HG03469 (cell line): ENCODE measurements at regions not wholly inside any gene's neighbourhood (a gene's known extent, or its start where the extent isn't known, plus 50 kb on each side); places are given as distances from the start of the nearest gene placed in this dataset.
A peak's percentile ranks its signal among the peaks of the same experiment; 100 is the strongest.
"Not testable (repeated sequence)": the region's sequence is repeated elsewhere in the genome, so short reads cannot be mapped to it uniquely, and the experiment has no call there.

Experiments used
- ATAC-seq: cut with Tn5 transposase; IDR thresholded peaks from one replicate; pipeline ENCODE4 v1.9.1; 2021; ENCODE audit warnings: mild to moderate bottlenecking, moderate library complexity, moderate number of reproducible peaks; ENCODE audit not compliant: unreplicated experiment

DNA sequence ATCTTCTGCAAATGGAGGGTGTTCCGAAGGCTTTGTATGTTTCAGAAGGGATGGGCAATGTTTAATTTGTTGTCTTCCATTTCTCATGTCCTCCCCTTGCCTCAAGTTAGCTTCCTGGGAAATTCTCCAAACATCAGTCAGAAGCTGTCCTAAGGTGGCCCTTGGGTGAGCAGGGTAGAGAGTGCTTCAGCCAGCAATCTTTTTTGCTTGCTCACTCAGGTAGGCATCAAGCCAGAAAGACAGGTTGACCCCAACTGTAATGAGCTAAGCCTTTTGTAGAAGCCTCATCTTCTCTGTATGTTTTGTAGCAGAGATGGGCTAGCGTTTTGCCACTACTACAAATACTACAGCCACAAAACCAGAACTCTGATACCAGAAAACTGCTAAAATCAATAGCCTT is 321.5 kb upstream of the FAM78B start:
- ATAC-seq: no peak

DNA sequence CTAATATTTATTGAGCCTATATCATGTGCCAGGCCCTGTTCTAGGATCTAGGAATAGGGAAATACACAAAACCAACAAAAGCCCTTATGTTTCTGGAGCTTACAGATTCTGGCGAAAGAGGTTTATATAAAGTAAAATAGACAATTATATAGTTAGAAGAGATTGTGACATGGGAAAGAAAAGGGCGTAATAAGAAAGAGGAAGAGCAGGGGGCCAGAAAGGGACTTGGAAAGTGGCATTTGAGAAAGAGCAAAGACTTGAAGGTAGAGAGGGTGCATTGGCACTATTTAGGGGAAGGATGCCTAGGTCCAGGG is 322.5 kb upstream of the FAM78B start:
- no peak for ATAC-seq

DNA sequence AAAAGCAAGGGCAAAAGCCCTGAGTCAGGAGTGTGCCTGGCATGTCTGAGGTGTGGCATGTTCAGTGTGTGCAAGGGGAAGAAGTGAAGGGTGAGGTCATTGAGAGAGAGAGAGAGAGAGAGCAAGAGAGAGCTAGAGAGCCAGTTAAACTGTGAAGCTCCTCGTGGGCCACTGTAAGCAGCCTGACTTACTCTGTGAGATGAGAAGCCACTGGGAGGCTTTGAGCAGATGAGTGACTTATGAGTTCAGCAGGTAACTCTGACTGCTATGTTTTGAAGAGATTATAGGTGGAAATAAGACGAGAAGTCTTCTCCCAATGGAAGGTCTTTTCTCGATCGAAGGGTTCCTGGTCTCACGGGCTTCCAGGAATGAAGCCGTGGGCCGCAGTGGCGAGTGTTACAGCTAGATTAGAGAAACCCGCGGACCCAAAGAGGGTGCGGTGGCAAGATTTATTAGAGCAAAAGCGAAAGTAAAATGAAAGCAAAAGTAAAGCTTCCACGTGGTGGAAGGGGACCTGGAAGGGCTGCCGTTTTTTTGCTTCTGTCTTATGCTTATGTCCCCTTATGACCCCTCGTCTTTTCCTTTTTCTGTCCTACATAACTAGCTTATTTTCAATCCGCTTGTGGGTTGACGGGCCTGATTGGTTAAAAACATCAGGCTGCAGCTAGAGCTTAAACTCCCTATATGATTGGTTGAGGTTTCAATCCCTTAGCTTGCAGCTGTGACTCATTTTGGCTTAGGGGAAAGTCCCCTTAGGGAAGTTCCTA is 323.1 kb upstream of the FAM78B start:
- peak; percentile 68 for ATAC-seq

DNA sequence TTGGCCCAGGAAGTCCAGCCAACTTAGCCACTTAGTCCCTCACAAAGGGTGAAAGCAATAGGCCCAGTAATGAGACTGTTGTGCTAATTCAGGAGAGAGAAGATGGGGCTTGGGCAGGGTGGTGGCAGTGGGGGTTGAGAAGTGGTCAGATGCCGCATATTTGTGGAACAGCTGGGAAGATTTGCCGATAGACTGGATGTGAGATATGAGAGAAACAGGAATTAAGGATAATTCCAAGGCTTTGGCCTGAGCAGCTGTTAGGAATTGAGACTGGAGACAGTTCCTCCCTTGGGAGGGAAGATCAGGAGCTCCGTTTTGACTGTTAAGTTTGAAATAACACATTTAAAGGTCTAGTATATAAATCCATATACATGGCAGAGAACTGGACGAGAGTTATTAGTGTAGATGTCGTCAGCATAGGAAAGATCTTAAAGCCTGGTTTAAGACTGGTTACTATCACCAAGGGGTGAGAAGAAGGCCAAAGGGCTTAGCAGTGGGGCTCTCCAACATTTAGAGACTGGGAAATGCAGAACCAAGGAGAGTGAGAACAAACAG is 323.7 kb upstream of the FAM78B start:
- ATAC-seq: no peak

DNA sequence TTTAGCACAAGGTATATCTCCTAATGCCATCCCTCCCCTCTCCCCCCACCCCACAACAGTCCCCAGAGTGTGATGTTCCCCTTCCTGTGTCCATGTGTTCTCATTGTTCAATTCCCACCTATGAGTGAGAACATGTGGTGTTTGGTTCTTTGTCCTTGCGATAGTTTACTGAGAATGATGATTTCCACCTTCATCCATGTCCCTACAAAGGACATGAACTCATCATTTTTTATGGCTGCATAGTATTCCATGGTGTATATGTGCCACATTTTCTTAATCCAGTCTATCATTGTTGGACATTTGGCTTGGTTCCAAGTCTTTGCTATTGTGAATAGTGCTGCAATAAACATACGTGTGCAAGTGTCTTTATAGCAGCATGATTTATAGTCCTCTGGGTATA is 327.0 kb upstream of the FAM78B start:
- not testable (repeated sequence) for ATAC-seq

DNA sequence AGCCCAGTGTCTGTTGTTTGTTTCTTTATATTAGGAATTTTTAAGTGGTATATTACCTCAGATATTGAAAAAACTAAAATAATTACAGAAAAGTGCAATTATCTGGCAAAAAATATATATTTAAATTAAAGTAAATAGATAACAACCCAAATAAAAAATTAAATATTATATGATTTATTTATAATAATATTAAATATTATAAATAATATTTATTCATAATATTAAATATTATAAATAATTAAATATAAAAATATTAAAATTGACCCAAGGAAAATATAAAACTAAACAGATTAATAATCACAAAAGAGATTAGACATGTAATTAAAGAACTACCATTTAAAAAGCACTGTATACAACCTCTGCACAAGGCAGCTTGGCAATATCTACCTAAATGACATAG is 331.9 kb upstream of the POGK start:
- no peak for ATAC-seq

DNA sequence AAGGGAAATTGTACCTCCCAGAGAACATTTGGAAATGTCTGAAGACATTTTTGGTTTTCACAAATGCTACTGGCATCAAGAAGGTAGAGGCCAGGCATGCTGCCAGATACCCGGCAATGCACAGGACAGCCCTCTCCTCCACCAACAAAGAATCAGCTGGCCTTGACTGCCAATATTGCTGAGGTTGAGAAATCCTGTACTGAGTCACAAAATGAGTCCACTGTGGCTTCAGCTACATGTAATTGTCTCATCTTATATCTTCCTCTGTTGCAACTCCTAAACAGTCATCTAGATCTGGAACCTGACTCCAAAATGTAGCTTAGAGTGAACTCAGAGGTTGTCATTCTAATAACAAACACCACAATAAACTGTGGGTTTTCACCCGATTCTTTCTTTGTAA is 327.5 kb upstream of the POGK start:
- ATAC-seq: no peak

DNA sequence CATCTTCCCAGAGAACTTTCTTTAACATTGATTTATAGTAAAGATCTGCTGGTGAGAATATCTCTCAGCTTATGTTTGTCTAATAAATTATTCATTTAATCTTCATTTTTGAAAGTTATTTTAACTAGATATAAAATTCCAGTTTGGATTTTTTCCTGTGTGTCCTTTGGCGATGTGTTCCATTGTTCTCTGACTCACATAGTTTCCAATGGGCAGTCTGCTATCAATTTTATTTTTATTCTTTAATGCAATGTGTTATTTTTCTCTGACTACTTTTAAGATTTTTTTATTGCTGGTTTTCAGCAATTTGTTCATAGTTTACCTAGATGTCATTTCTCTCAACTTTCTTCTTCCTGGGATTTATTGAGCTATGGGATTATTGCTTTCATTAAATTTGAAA is 325.2 kb upstream of the POGK start:
- ATAC-seq: no peak

DNA sequence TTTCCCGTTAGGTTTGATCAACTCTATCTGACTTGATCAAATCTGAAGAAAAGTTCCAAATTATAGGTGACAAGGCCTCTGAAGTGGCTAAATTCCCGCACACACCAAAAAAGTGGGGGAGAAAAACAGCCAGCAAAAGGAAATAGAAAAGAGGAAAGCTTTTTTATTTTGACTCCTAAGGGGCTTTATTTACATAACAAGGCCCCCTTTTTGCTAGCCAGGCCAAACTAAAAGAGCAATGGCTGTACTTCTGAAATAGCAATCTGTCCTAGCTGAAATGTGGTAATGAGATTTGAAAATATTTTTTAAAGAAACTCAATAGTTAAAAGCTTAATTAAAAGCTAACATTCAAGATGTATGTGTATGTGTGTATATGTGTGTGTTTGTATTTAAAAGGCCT is 311.5 kb upstream of the POGK start:
- no peak for ATAC-seq

DNA sequence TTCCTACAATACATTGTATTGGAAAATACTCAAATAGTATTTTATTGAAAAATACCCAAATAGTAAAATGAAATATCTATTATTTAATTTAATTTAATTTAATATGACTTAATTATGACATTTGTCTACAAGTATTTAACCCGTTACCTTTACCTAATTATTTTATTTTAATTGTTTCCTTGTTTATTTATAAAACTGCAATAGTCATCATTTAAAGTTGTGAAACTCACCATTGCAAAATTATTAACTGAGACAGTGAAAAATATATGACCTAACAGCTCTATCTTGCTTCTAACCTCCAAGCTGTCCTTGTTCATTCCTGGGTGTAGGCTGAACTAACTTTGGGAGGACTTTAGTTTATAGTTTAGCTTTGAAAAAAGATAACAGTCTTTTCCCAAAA is 300.6 kb upstream of the POGK start:
- no peak for ATAC-seq

DNA sequence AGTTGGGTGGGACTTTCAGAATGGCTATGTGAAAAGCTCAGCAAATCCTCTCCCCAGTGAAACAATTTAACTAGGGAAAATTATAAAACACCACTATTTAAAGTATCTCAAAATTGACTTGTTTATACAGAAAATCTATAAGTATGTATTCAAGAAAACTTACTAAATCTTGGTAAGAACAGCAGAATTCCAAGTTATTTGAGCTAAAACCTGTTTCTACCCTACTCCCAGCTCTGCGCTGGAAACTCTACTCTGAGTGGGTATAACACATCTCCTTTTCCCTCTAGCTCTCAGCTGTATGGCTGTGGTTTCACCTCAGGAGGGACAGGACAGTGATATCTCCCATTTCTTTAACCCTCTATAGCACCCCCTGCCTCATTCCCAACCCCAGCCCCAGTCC is 295.2 kb upstream of the POGK start:
- ATAC-seq: no peak

DNA sequence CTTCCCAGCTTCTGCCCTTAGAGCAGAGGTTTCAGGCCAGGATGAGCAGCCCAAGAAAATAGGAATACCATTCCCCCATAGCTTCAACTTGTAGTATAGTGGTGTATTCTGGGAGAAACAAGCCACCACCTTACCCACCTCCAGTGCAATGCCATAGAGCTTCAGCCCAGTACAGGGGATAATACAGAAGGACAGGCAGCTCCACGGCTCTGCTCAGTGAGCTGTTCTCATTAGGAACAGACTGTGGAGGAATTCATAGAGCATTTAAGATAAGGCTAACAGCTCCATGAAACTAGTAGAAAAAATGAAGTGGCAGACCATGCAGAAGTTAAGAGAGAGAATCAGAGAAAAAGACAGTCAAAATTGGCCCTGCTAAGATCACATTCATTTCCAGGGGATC is 294.7 kb upstream of the POGK start:
- no peak for ATAC-seq

DNA sequence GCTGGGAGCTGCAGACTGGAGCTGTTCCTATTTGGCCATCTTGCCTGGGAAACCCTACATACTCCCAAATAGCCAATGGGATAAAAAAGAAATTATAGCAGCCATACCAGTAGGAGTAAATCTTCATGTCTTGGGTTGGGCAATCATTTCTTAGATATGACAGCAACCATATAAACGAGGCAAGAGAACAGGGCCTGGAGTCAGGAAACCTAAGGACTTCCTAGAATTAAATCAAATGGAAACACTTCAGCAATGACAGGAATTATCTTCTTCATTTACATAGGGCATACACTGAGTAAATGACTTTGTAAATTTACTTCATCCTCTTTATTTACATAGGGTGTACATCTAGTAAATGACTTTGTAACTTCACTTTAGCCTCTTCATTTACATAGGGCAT is 286.6 kb upstream of the POGK start:
- no peak for ATAC-seq

DNA sequence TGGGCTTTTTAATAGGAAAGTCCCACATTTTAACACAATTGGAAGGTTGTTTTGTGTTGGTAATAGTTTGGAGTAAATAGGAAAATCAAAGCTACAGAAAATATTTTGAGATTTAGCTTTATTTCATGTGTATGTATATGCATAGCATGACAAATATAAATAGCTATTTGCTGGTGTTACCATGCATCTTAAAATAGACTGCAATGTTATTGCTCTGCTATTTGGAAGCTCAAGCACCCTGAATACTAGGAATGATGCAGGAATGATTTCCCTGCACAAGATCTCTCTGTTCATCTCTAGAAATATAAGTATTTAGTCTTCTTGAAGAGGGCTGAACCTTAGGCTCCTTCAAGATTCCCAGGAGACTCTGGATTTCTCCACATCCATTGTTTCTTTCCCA is 268.3 kb upstream of the POGK start:
- no peak for ATAC-seq

DNA sequence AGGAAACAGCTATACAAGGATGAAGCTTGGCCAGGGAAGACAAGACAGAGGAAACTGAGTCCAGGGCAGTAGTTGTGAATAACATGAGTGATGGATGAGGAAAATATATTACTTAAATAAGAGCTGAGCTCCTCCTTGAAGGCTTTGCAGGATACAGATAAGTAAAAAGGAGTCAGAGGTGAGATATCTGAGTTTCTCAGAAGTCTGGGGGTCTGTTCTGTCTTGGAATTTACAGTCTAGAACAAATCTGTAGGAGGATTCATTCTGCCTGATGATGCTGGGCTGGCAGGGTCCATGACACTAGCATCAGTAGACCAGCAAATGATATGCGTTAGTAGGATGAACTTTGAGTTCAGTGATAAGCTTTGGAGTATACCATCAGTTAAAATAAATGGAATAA is 266.1 kb upstream of the POGK start:
- no peak for ATAC-seq

DNA sequence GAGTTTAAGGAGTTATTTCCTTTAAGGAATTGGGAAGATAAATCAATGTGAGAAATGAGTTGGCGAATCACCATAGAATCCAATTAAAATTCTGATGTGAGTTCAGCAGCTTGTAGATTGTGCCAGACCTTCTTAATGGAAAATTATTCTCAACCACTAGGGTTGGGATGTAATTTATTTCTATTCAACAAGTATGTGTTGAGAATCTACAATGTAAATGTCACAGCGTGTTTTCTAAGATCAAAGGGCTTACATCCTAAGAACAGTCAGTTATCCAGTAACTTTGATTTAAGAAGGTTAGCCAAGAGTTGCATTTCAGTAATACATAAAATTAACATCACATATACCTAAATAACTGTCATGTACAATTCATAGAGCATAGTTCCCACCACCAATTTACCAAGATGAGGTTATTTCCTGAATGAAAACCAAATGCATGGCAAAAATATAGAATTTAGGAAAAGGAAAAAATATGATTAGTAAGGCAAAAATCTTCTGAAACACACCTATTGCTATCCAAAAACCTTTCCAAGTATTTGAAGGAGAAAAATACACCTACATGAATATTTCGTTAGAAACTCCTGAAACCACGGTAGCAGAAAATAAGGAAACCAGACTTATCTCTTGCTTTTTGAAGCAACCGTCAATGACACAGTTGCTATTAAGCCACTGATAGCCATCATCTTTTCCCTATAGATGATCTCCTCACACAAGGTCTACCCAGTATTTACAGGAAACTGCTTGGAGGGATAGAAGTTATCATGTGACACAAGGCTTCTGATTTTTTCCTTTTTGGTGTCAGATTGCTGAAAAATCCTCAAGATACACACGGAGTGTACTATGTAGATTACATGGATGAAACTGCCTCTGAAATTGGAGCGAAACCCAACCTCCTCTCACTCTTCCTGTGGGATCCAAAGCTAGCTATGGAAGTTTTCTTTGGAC is 259.4 kb upstream of the POGK start:
- no peak for ATAC-seq

DNA sequence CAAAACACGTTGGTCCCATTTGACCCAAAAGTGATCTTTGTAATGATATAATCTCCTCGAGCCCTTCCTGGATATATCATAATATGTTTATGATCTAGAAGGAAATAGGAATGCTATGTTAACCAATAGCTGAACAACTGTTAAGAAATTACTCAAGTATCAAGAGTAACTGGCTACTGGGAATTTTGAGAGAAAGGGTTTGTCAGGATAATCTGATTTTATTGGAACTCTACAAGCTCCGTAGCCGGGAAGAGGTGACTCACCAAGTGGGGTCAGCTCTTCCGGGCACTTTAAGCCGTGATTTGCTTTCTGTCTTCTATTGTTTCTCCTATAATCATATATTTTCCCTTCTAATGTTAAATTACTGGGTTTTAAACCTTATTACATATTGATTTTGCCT is 250.5 kb upstream of the POGK start:
- ATAC-seq: no peak

DNA sequence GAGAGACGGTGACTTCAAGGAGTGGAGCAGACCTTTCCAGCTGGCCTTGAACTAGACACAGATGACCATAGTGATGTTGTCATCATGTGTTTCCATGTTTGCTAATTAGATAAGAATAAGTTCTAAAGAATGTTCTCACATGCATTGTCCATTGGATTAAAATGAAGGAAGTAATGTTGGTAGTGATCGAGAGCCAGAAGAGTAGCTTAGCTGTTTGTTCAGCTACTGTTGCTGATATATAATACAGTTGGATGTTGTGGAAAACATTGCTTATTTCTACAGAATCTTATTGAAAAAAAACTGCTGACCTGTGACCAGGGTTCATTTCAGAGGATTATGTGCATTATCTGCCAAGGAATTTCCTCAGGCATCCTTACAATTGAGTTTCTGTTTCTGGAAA is 249.1 kb upstream of the POGK start:
- no peak for ATAC-seq

DNA sequence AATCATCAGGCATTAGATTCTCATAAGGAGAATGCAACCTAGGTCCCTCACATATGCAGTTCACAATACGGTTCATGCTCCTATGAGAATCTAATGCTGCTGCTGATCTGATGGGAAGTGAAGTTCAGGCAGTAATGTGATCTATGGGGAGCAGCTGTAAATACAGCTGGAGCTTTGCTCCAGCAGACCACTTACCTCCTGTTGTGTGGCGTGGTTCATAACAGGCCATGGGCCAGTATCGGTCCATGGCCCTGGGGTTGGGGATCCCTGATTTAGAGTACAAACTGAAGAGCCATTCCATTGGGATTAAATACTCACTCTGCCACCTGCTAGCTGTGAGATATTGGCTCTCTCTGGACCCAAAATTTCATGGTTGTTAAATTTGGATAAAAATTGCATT is 244.6 kb upstream of the POGK start:
- ATAC-seq: no peak

DNA sequence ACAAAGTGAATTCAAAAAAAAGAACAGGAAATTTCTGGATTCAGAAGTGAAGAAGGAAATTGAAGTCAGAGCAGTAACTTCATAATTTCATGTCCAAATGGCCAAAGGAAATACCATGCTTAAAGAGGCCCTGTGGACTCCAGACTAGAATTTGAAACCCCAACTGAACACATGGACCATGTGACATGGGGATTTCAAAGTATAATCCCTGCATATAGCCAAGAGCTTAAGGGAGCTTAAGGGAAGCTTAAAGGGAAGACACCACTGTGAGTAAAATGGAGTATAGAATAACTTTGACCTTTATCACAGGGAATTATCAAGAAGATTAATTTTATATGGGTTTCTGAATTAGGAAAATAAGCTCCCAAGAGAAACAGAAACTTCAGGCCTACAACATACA is 241.8 kb upstream of the POGK start:
- no peak for ATAC-seq

DNA sequence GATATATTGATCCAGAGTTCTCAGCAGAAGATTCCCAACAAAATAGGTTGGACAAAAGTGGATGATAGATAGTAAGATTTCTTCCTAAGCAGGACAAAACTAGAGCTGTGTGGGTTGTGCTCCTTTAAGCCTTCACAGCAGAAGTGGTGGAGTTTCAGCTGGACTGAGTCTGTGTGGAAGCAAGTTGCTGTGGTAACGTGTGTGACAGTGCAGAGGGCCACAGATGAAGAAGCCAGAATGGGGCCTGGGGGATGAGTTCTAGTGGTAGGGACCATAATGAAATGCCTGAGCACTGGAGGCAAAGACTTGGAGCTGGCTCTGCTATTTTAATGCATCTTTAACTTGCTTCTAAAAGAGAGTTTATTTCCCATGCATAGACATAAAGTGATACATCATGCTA is 238.7 kb upstream of the POGK start:
- no peak for ATAC-seq

DNA sequence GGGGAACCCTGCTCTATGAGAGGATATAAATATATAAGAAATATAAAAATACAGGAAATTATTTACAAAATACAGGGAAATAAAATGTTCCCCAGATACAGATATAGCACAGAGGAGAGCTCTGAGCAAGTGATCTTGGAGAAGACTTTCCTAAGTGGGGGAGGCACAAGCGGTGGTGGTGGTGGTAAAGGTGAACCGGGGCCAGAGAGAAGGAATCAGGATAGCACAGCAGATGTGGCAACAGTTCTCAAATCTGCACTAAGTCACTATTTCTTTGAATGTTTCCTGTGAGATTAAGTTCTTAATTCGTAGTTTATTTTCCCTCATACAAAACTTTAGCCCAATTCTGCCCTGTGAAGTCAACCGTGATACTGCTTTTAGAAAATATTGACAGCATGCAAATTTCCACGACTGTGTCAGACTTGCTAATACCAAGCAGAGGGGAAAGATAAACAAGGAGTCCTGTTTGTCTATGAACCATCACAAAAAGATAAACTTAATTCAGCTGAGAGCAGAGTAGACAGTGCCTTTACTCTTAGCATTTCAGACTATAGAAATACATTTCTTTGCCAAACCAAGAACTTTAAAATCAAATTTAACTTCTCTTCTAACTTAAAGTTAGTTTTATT is 237.5 kb upstream of the POGK start:
- no peak for ATAC-seq
